ENCODE measurements at regions not wholly inside any gene's neighbourhood (a gene's known extent, or its start where the extent isn't known, plus 50 kb on each side); places are given as distances from the start of the nearest gene placed in this dataset.

DNA sequence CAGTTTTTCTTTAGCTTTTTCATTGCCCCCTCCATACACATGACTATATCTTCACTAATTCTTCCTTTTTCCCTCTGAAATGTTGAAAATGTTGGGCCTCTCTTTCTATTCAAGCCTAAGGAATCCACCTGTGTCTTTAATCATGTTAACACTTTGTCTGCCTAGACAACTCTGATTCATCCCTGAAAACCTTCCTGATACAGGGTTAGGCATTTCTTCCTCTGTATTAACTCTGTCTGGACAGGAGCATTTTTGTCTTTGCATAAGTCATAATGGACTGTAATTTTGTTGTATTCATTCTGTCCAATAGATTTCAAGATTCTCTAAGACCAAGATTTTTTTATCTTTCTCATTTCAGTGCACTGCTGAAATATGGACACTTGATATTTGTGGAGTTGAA, 297.3 kb downstream of the IKZF2 start:
- FAIRE-seq, result no peak
- Histone ChIP-seq H3K4me1 (ENCODE audit: control insufficient read depth, extremely low read depth, insufficient read depth, low read length) (no peaks in the 10 kb centered on the region), H3K79me2 (ENCODE audit: control insufficient read depth, insufficient read depth, low read length) (no peaks in the 10 kb centered on the region), H3K4me3 (replicated peaks in 1 of 3; ENCODE audit: insufficient read depth in 1 of 3, low read depth in 1 of 3, low read length in 3 of 3) (no peak overlapping the region), H3K9me1 (replicated peaks; ENCODE audit: control insufficient read depth, extremely low read depth, insufficient read depth, low read length) (no peaks in the 10 kb centered on the region), H4K20me1 (replicated peaks; ENCODE audit: control insufficient read depth, extremely low read depth, insufficient read depth, low read length) (no peaks in the 10 kb centered on the region), H3K27me3 (ENCODE audit: control insufficient read depth in 2 of 2, insufficient read depth in 2 of 2, low read length in 2 of 2) (peaks cover 0 to 3% of the 10 kb centered on the region in 2 experiments), H3K27ac (ENCODE audit: insufficient read depth, low read depth, low read length) (no peak overlapping the region), H3K36me3 (ENCODE audit: control insufficient read depth in 2 of 2, extremely low read depth in 1 of 2, insufficient read depth in 2 of 2, low read length in 2 of 2) (no peaks in the 10 kb centered on the region), H2AFZ (ENCODE audit: low read depth, low read length) (no peak overlapping the region), H3K9me3 (replicated peaks; ENCODE audit: control insufficient read depth, insufficient read depth, low read length) (no peaks in the 10 kb centered on the region), H3K9ac (replicated peaks; ENCODE audit: extremely low read depth, insufficient read depth, low read length) (no peak overlapping the region), H3K4me2 (ENCODE audit: insufficient read depth, low read length) (no peak overlapping the region)
- dilution Hi-C loops (cut with MboI; ENCODE audit: extremely low pct_ligation_motif_present, low sequenced_read_pairs), result no loop called here
- no peak for DNase-seq (ENCODE audit: low read depth, low spot score)
- TF ChIP-seq POLR2AphosphoS5 (IDR thresholded peaks at IDR 0.05; ENCODE audit: insufficient read depth, low read depth, low read length) (no peak), MAX (IDR thresholded peaks at IDR 0.05; ENCODE audit: insufficient read depth, insufficient read length) (no peak), CTCF (IDR thresholded peaks at IDR 0.05; ENCODE audit: extremely low read depth in 1 of 2, insufficient read depth in 1 of 2, low read depth in 1 of 2, low read length in 2 of 2) (no peak), POLR2A (IDR thresholded peaks at IDR 0.05; ENCODE audit: low read depth, low read length) (no peak), JUN (IDR thresholded peaks at IDR 0.05; ENCODE audit: borderline replicate concordance, insufficient read depth, insufficient read length, low read depth) (no peak), MYC (IDR thresholded peaks at IDR 0.05; ENCODE audit: low read depth, low read length) (no peak), FOS (IDR thresholded peaks at IDR 0.05; ENCODE audit: borderline replicate concordance, insufficient read depth, low read length) (no peak), GATA2 (IDR thresholded peaks at IDR 0.05; ENCODE audit: insufficient read depth, insufficient read length, low read depth, low read length) (no peak), EZH2 (IDR thresholded peaks at IDR 0.05; ENCODE audit: borderline replicate concordance, low read depth, low read length, severe bottlenecking) (no peak)
- CTCF ChIA-PET, result interaction anchor here (1.1 to 1.5 kb wide), 2 partner anchors 10 to 38 kb away, joined by 3 to 7 read pairs; no protein-coding TSS in a partner anchor
- POLR2A ChIA-PET, result no interaction called here
- BruUV-seq (replicated peaks), result no TSS peak
- intact Hi-C loops (cut with micrococcal nuclease), result no loop called here
